Central memory CD8-positive, alpha-beta T cell (primary cell): ENCODE measurements at regions not wholly inside any gene's neighbourhood (a gene's known extent, or its start where the extent isn't known, plus 50 kb on each side); places are given as distances from the start of the nearest gene placed in this dataset.

Experiments used
- ATAC-seq: fragments of 150-1000 bp; cut with Tn5 transposase; replicated peaks from 2 replicates; pipeline ENCODE4 v1.10.0; 2022; ENCODE audit warnings: mild to moderate bottlenecking, moderate FRiP score, moderate number of reproducible peaks; ENCODE audit not compliant: poor library complexity, severe bottlenecking; ENCODE audit errors: extremely low read depth
- DNase-seq, 2 donors: peaks; one replicate each; pipeline ENCODE4 v3.0.0; 2021; ENCODE audit warnings: low spot score in 2 of 2
- H3K27ac Mint-ChIP-seq: one replicate; pipeline ENCODE4 v1.8.0; 2022; ENCODE audit warnings: low read depth, mild to moderate bottlenecking, moderate library complexity, mixed read lengths
- H3K27me3 Mint-ChIP-seq: one replicate; pipeline ENCODE4 v1.8.0; 2022; ENCODE audit warnings: mixed read lengths
- H3K36me3 Mint-ChIP-seq: one replicate; pipeline ENCODE4 v1.8.0; 2022; ENCODE audit warnings: mild to moderate bottlenecking, moderate library complexity, mixed read lengths; ENCODE audit not compliant: insufficient read depth
- H3K4me1 Mint-ChIP-seq: one replicate; pipeline ENCODE4 v1.8.0; 2022; ENCODE audit warnings: mixed read lengths
- H3K4me3 Mint-ChIP-seq: one replicate; pipeline ENCODE4 v1.8.0; 2022; ENCODE audit warnings: mild to moderate bottlenecking, moderate library complexity, mixed read lengths
- H3K9me3 Mint-ChIP-seq: one replicate; pipeline ENCODE4 v1.8.0; 2022; ENCODE audit warnings: mixed read lengths

- H3K9me3 Mint-ChIP-seq, result no peaks in the 10 kb centered on the region
- ATAC-seq, result no peak
- peaks cover 25% of the 10 kb centered on the region for H3K27me3 Mint-ChIP-seq
These were observed 304.4 kb upstream of the NRP1 start for GRCh38 chr10:33638891-33639290.

GRCh38 chr10:33638374-33638773 lies 303.9 kb upstream of the NRP1 start:
- H3K9me3 Mint-ChIP-seq, result no peaks in the 10 kb centered on the region
- H3K4me1 Mint-ChIP-seq, result no peaks in the 10 kb centered on the region
- no peak for ATAC-seq

More at GRCh38 chr10:33638891-33639290, 304.4 kb upstream of the NRP1 start:
- Mint-ChIP-seq H3K4me1 (no peaks in the 10 kb centered on the region), H3K27ac (no peak overlapping the region), H3K4me3 (no peak overlapping the region), H3K36me3 (no peaks in the 10 kb centered on the region)
- no peak for DNase-seq

GRCh38 chr10:33635967-33636515 lies 301.6 kb upstream of the NRP1 start:
- H3K9me3 Mint-ChIP-seq, result no peaks in the 10 kb centered on the region
- H3K4me1 Mint-ChIP-seq, result no peaks in the 10 kb centered on the region
- H3K4me3 Mint-ChIP-seq, result no peak overlapping the region
- peaks cover 25% of the 10 kb centered on the region for H3K27me3 Mint-ChIP-seq
- DNase-seq, result no peak
- no peak overlapping the region for H3K27ac Mint-ChIP-seq
- H3K36me3 Mint-ChIP-seq, result no peaks in the 10 kb centered on the region
- no peak for ATAC-seq

More at GRCh38 chr10:33638374-33638773, 303.9 kb upstream of the NRP1 start:
- Mint-ChIP-seq H3K36me3 (no peaks in the 10 kb centered on the region), H3K27me3 (peaks cover 25% of the 10 kb centered on the region), H3K4me3 (no peak overlapping the region), H3K27ac (no peak overlapping the region)
- no peak for DNase-seq

- peaks cover 19% of the 10 kb centered on the region for H3K27me3 Mint-ChIP-seq
- H3K9me3 Mint-ChIP-seq, result no peaks in the 10 kb centered on the region
- no peak overlapping the region for H3K4me3 Mint-ChIP-seq
- no peak for ATAC-seq
- no peak for DNase-seq
- no peak overlapping the region for H3K27ac Mint-ChIP-seq
- H3K4me1 Mint-ChIP-seq, result no peaks in the 10 kb centered on the region
- H3K36me3 Mint-ChIP-seq, result no peaks in the 10 kb centered on the region
These were observed 298.0 kb upstream of the NRP1 start for GRCh38 chr10:33632432-33632831.

GRCh38 chr10:33631991-33632390 lies 297.5 kb upstream of the NRP1 start:
- ATAC-seq, result no peak
- Mint-ChIP-seq H3K27ac (no peak overlapping the region), H3K4me3 (no peak overlapping the region)

GRCh38 chr10:33630761-33631160 lies 296.3 kb upstream of the NRP1 start:
- H3K27me3 Mint-ChIP-seq, result peaks cover 17% of the 10 kb centered on the region
- H3K4me3 Mint-ChIP-seq, result no peak overlapping the region
- no peaks in the 10 kb centered on the region for H3K9me3 Mint-ChIP-seq
- no peaks in the 10 kb centered on the region for H3K4me1 Mint-ChIP-seq
- DNase-seq, result no peak
- ATAC-seq, result no peak
- no peak overlapping the region for H3K27ac Mint-ChIP-seq
- no peaks in the 10 kb centered on the region for H3K36me3 Mint-ChIP-seq

More at GRCh38 chr10:33631991-33632390, 297.5 kb upstream of the NRP1 start:
- H3K36me3 Mint-ChIP-seq, result no peaks in the 10 kb centered on the region
- peaks cover 15% of the 10 kb centered on the region for H3K27me3 Mint-ChIP-seq
- no peak for DNase-seq
- H3K9me3 Mint-ChIP-seq, result no peaks in the 10 kb centered on the region
- no peaks in the 10 kb centered on the region for H3K4me1 Mint-ChIP-seq

- no peaks in the 10 kb centered on the region for H3K4me1 Mint-ChIP-seq
- ATAC-seq (no peak), DNase-seq (no peak)
- no peak overlapping the region for H3K27ac Mint-ChIP-seq
- no peaks in the 10 kb centered on the region for H3K9me3 Mint-ChIP-seq
- no peak overlapping the region for H3K4me3 Mint-ChIP-seq
- no peaks in the 10 kb centered on the region for H3K36me3 Mint-ChIP-seq
- H3K27me3 Mint-ChIP-seq, result peaks cover 34% of the 10 kb centered on the region
These were observed 293.1 kb upstream of the NRP1 start for GRCh38 chr10:33627611-33628010.

GRCh38 chr10:33626798-33627466 lies 292.5 kb upstream of the NRP1 start:
- no peak overlapping the region for H3K27ac Mint-ChIP-seq
- no peaks in the 10 kb centered on the region for H3K4me1 Mint-ChIP-seq
- H3K9me3 Mint-ChIP-seq, result no peaks in the 10 kb centered on the region
- ATAC-seq (no peak), DNase-seq (no peak)
- H3K36me3 Mint-ChIP-seq, result no peaks in the 10 kb centered on the region
- H3K27me3 Mint-ChIP-seq, result peaks cover 34% of the 10 kb centered on the region
- H3K4me3 Mint-ChIP-seq, result no peak overlapping the region

- no peak for ATAC-seq
- Mint-ChIP-seq H3K36me3 (no peaks in the 10 kb centered on the region), H3K4me3 (no peak overlapping the region), H3K4me1 (no peaks in the 10 kb centered on the region), H3K27ac (no peak overlapping the region), H3K9me3 (no peaks in the 10 kb centered on the region), H3K27me3 (peaks cover 40% of the 10 kb centered on the region)
- DNase-seq, result no peak
These were observed 289.2 kb upstream of the NRP1 start for GRCh38 chr10:33623669-33624068.

GRCh38 chr10:33621101-33621500 lies 286.6 kb upstream of the NRP1 start:
- Mint-ChIP-seq H3K27ac (no peak overlapping the region), H3K4me3 (no peak overlapping the region), H3K27me3 (peaks cover 33% of the 10 kb centered on the region), H3K4me1 (no peaks in the 10 kb centered on the region), H3K9me3 (no peaks in the 10 kb centered on the region), H3K36me3 (no peaks in the 10 kb centered on the region)
- DNase-seq, result no peak
- ATAC-seq, result no peak

- ATAC-seq (no peak), DNase-seq (no peak)
- Mint-ChIP-seq H3K9me3 (peaks cover 6% of the 10 kb centered on the region), H3K27ac (no peak overlapping the region), H3K36me3 (no peaks in the 10 kb centered on the region), H3K4me1 (peaks cover under 1% of the 10 kb centered on the region), H3K27me3 (peaks cover 19% of the 10 kb centered on the region), H3K4me3 (no peak overlapping the region)
These were observed 283.7 kb upstream of the NRP1 start for GRCh38 chr10:33618196-33618595.

- DNase-seq, result no peak
- no peaks in the 10 kb centered on the region for H3K36me3 Mint-ChIP-seq
- H3K9me3 Mint-ChIP-seq, result peaks cover 12% of the 10 kb centered on the region
- H3K27ac Mint-ChIP-seq, result no peak overlapping the region
- ATAC-seq, result no peak
- peaks cover 13% of the 10 kb centered on the region for H3K27me3 Mint-ChIP-seq
- H3K4me1 Mint-ChIP-seq, result peaks cover 7% of the 10 kb centered on the region
- no peak overlapping the region for H3K4me3 Mint-ChIP-seq
These were observed 283.1 kb upstream of the NRP1 start for GRCh38 chr10:33617381-33618080.

- Mint-ChIP-seq H3K9me3 (peaks cover 12% of the 10 kb centered on the region), H3K27ac (no peak overlapping the region), H3K4me3 (no peak overlapping the region), H3K4me1 (peaks cover 8% of the 10 kb centered on the region), H3K27me3 (peaks cover 13% of the 10 kb centered on the region), H3K36me3 (no peaks in the 10 kb centered on the region)
- DNase-seq (no peak), ATAC-seq (no peak)
These were observed 282.5 kb upstream of the NRP1 start for GRCh38 chr10:33616956-33617355.
